WTC11 (cell line): ENCODE measurements at regions not wholly inside any gene's neighbourhood (a gene's known extent, or its start where the extent isn't known, plus 50 kb on each side); places are given as distances from the start of the nearest gene placed in this dataset.

Source experiments
- ATAC-seq: fragments of 200-7000 bp; cut with Tn5 transposase; 2 replicates; pipeline ENCODE4 v1.10.0; 2021; ENCODE audit warnings: mild to moderate bottlenecking, moderate library complexity
- CTCF ChIA-PET: fragments of 300-600 bp; sonication (Branson Sonifier 250); formaldehyde crosslinking; loops from one replicate; lab custom pipeline; 2021; ENCODE audit warnings: antibody characterized with exemption; lab: Charles Lee
- POLR2A ChIA-PET: fragments of 350-600 bp; sonication (Branson Sonifier 250); formaldehyde crosslinking; loops from one replicate; lab custom pipeline; 2021; ENCODE audit warnings: antibody characterized with exemption; lab: Charles Lee
- DNase-seq: peaks from one replicate; pipeline ENCODE4 v3.0.0; 2021; ENCODE audit warnings: low spot score
- H3K27ac Mint-ChIP-seq: 2 replicates; pipeline ENCODE4 v1.8.0; 2021; ENCODE audit warnings: mixed read lengths
- H3K27me3 Mint-ChIP-seq: 2 replicates; pipeline ENCODE4 v1.8.0; 2021; ENCODE audit warnings: low read depth, mild to moderate bottlenecking, moderate library complexity, mixed read lengths
- H3K36me3 Mint-ChIP-seq: 2 replicates; pipeline ENCODE4 v1.8.0; 2021; ENCODE audit warnings: mixed read lengths
- H3K4me1 Mint-ChIP-seq: 2 replicates; pipeline ENCODE4 v1.8.0; 2022; ENCODE audit warnings: mixed read lengths
- H3K4me3 Mint-ChIP-seq: 2 replicates; pipeline ENCODE4 v1.8.0; 2021; ENCODE audit warnings: mild to moderate bottlenecking, moderate library complexity, mixed read lengths
- H3K9me3 Mint-ChIP-seq: 2 replicates; pipeline ENCODE4 v1.8.0; 2021; ENCODE audit warnings: mixed read lengths
- CREM ChIP-seq: sonication (generic); formaldehyde crosslinking; IDR thresholded peaks from 2 replicates; pipeline ENCODE4 v1.8.1; 2022; ENCODE audit warnings: mild to moderate bottlenecking, missing genetic modification reagents, moderate library complexity
- E2F5 ChIP-seq: sonication (generic); formaldehyde crosslinking; IDR thresholded peaks from 2 replicates; pipeline ENCODE4 v1.8.1; 2022; ENCODE audit warnings: mild to moderate bottlenecking, moderate library complexity, missing genetic modification reagents
- ELF4 ChIP-seq: sonication (generic); formaldehyde crosslinking; IDR thresholded peaks from 2 replicates; pipeline ENCODE4 v1.8.1; 2022; ENCODE audit warnings: low read depth, mild to moderate bottlenecking, moderate library complexity, missing genetic modification reagents
- FOXK1 ChIP-seq: sonication (generic); formaldehyde crosslinking; IDR thresholded peaks from 2 replicates; pipeline ENCODE4 v1.8.0; 2022; ENCODE audit warnings: mild to moderate bottlenecking, moderate library complexity, missing genetic modification reagents
- GRHL2 ChIP-seq: fragments of 250-450 bp; sonication (Bioruptor Pico); IDR thresholded peaks from 2 replicates; pipeline ENCODE4 v1.8.0; 2022; ENCODE audit warnings: mild to moderate bottlenecking, moderate library complexity; ENCODE audit not compliant: insufficient replicate concordance, severe bottlenecking
- HMGA2 ChIP-seq: fragments of 250-450 bp; sonication (Bioruptor Pico); IDR thresholded peaks from 2 replicates; pipeline ENCODE4 v1.4.0; 2021; ENCODE audit warnings: mild to moderate bottlenecking, moderate library complexity
- HMGXB4 ChIP-seq: sonication (generic); formaldehyde crosslinking; IDR thresholded peaks from 2 replicates; pipeline ENCODE4 v1.8.1; 2023; ENCODE audit warnings: mild to moderate bottlenecking, moderate library complexity, missing genetic modification reagents
- JUN ChIP-seq: sonication (generic); formaldehyde crosslinking; IDR thresholded peaks from 2 replicates; pipeline ENCODE4 v1.8.0; 2023; ENCODE audit warnings: mild to moderate bottlenecking, missing genetic modification reagents
- MXD4 ChIP-seq: fragments of 250-450 bp; sonication (Bioruptor Pico); IDR thresholded peaks from 2 replicates; pipeline ENCODE4 v1.8.0; 2021; ENCODE audit warnings: mild to moderate bottlenecking, moderate library complexity, borderline replicate concordance
- MYBL2 ChIP-seq: sonication (generic); formaldehyde crosslinking; IDR thresholded peaks from 2 replicates; pipeline ENCODE4 v1.8.1; 2023; ENCODE audit warnings: mild to moderate bottlenecking, moderate library complexity, missing genetic modification reagents
- NFE2L1 ChIP-seq: sonication (generic); formaldehyde crosslinking; IDR thresholded peaks from 2 replicates; pipeline ENCODE4 v1.8.1; 2023; ENCODE audit warnings: missing genetic modification reagents
- NR3C1 ChIP-seq: sonication (generic); formaldehyde crosslinking; conservative IDR thresholded peaks from 2 replicates; pipeline ENCODE4 v1.8.1; 2023; ENCODE audit warnings: low read depth, mild to moderate bottlenecking, missing genetic modification reagents
- PRDM15 ChIP-seq: sonication (generic); formaldehyde crosslinking; IDR thresholded peaks from 2 replicates; pipeline ENCODE4 v1.8.0; 2022; ENCODE audit warnings: missing genetic modification reagents
- STAT6 ChIP-seq: sonication (generic); formaldehyde crosslinking; conservative IDR thresholded peaks from 2 replicates; pipeline ENCODE4 v1.8.1; 2023; ENCODE audit warnings: mild to moderate bottlenecking, low read depth, missing genetic modification reagents, moderate library complexity
- TCF7 ChIP-seq: sonication (generic); formaldehyde crosslinking; IDR thresholded peaks from 2 replicates; pipeline ENCODE4 v1.8.0; 2022; ENCODE audit warnings: mild to moderate bottlenecking, low read depth, missing genetic modification reagents, moderate library complexity
- ZBTB21 ChIP-seq: sonication (generic); formaldehyde crosslinking; IDR thresholded peaks from 2 replicates; pipeline ENCODE4 v1.8.1; 2023; ENCODE audit warnings: mild to moderate bottlenecking, missing genetic modification reagents, borderline replicate concordance
- ZNF138 ChIP-seq: sonication (generic); formaldehyde crosslinking; conservative IDR thresholded peaks from 2 replicates; pipeline ENCODE4 v1.8.1; 2022; ENCODE audit warnings: mild to moderate bottlenecking, moderate library complexity, missing genetic modification reagents
- ZNF232 ChIP-seq: sonication (generic); formaldehyde crosslinking; IDR thresholded peaks from 2 replicates; pipeline ENCODE4 v1.8.0; 2022; ENCODE audit warnings: mild to moderate bottlenecking, missing genetic modification reagents
- ZNF396 ChIP-seq: fragments of 250-450 bp; sonication (Bioruptor Pico); IDR thresholded peaks from 2 replicates; pipeline ENCODE4 v1.8.0; 2021; ENCODE audit warnings: mild to moderate bottlenecking, moderate library complexity, borderline replicate concordance
- ZNF671 ChIP-seq: fragments of 250-450 bp; sonication (Bioruptor Pico); IDR thresholded peaks from 2 replicates; pipeline ENCODE4 v1.8.0; 2021; ENCODE audit warnings: mild to moderate bottlenecking

GRCh38 chr4:181465826-181466225 lies 777.4 kb upstream of the TENM3 start:
- no peak for ATAC-seq
- TF ChIP-seq MXD4 (CRISPR knock-in tag) (no peak), NR3C1 (CRISPR knock-in tag) (no peak), ELF4 (CRISPR knock-in tag) (no peak), STAT6 (CRISPR knock-in tag) (no peak), ZNF671 (CRISPR knock-in tag) (no peak), MYBL2 (no peak), ZNF396 (CRISPR knock-in tag) (no peak), ZNF232 (no peak), HMGA2 (CRISPR knock-in tag) (no peak), PRDM15 (no peak), TCF7 (no peak), JUN (no peak), E2F5 (CRISPR knock-in tag) (no peak)
- TF ChIP-seq, all 79 proteins: peak for 0
- Mint-ChIP-seq H3K36me3 (no peaks in the 10 kb centered on the region), H3K4me1 (no peaks in the 10 kb centered on the region), H3K9me3 (no peaks in the 10 kb centered on the region), H3K27ac (no peak overlapping the region), H3K27me3 (no peaks in the 10 kb centered on the region), H3K4me3 (no peak overlapping the region)
- DNase-seq: no peak
- POLR2A ChIA-PET: no interaction called here
- CTCF ChIA-PET: no interaction called here

- CTCF ChIA-PET: no interaction called here
Measured at GRCh38 chr4:181468451-181468850, 774.8 kb upstream of the TENM3 start.

More at GRCh38 chr4:181468451-181468850, 774.8 kb upstream of the TENM3 start:
- no peaks in the 10 kb centered on the region for H3K4me1 Mint-ChIP-seq
- H3K27ac Mint-ChIP-seq: no peak overlapping the region
- no peak overlapping the region for H3K4me3 Mint-ChIP-seq
- no peaks in the 10 kb centered on the region for H3K36me3 Mint-ChIP-seq
- TF ChIP-seq GRHL2 (no peak), NFE2L1 (CRISPR knock-in tag) (no peak), FOXK1 (CRISPR knock-in tag) (no peak), TCF7 (no peak), CREM (no peak), HMGXB4 (no peak), ZNF138 (no peak), ZBTB21 (CRISPR knock-in tag) (no peak)
- POLR2A ChIA-PET: no interaction called here
- H3K9me3 Mint-ChIP-seq: no peaks in the 10 kb centered on the region
- DNase-seq (no peak), ATAC-seq (no peak)
- H3K27me3 Mint-ChIP-seq: no peaks in the 10 kb centered on the region
